ENCODE measurements at regions not wholly inside any gene's neighbourhood (a gene's known extent, or its start where the extent isn't known, plus 50 kb on each side); places are given as distances from the start of the nearest gene placed in this dataset.
A peak's percentile ranks its signal among the peaks of the same experiment; 100 is the strongest.

DNA sequence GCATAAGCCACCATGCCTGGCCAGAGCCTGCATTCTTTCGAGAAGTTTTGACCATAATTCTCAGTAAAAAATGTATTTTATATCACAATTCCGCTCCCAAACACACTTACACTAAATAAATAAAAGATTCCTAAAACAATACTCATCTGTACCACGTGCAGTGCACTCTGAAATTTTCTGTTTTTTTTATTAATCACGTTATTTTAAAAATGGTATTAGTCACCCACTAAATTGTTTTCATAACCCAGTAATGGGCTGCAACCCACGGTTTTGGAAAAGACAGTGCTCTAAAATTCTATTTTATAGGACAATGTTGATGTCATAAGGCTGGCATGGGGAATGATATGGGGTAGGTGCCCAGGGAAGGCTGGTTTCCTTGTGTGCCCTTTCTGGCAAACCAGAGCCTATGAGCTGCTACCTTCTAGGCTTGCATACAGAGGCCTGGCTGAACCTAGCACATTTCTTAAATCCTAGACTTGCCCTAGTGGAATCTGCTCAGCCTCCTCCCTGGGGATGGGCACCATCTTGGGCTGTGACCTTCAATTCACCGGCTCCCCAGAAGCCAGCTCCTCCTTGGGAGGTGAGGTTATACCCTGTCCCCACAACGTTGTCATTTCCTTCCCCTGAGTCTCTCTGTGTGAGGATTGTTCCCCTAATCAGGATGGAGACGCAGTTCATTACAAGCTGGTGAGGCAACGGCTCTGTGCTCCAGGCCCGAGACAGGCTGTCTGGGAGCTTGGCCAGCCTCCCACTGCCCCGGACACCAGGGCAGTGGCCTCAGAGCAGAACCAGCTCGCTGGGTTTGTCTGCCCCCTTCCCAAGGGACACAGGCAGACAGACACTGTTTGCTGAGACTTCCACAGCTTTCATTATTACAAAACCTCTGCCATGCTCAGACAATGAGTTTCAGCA is 116.5 kb upstream of the NAV2 start:
- peak; percentile 81 to 88 for DNase-seq (ENCODE audit: low read depth in 2 of 2)

DNA sequence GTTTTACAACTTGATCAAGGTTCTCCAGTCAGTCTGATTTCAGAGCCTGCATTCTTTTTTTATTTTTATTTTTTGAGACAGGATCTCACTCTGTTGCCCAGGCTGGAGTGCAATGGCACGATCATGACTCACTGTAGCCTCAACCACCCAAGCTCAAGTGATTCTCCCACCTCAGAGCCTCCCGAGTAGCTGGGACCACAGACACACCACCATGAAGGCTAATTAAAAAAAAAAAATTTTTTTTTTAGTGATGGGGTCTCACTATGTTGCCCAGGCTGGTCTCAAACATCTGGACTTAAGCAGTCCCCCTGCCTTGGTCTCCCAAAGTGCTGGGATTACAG is 117.2 kb upstream of the NAV2 start:
- DNase-seq (ENCODE audit: low read depth in 2 of 2): no peak

GRCh38 chr11:19594326-19594725 is 118.3 kb upstream of the NAV2 start:
- no peak for DNase-seq (ENCODE audit: low read depth in 2 of 2)

DNA sequence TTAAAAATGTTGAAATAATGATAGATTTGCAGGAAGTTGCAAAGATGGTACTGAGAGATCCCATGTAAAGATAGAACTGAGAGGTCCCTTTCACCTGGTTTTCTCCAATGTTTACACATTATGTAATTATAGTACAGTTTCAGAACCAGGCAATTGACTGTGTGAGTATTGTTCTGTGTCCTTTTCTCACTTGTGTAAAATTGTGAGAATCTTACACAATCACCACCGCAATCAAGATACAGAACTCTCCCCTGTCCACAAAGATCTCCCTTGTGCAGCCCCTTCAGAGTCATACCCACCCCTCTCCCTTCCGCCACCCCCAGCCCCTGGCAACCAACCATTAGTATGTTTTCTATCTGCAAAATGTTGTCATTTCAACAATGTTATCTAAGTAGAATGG is 119.8 kb upstream of the NAV2 start:
- no peak for DNase-seq (ENCODE audit: low read depth in 2 of 2)

- no peak for DNase-seq (ENCODE audit: low read depth in 2 of 2)
These were observed 122.9 kb upstream of the NAV2 start for GRCh38 chr11:19589567-19590260.

DNA sequence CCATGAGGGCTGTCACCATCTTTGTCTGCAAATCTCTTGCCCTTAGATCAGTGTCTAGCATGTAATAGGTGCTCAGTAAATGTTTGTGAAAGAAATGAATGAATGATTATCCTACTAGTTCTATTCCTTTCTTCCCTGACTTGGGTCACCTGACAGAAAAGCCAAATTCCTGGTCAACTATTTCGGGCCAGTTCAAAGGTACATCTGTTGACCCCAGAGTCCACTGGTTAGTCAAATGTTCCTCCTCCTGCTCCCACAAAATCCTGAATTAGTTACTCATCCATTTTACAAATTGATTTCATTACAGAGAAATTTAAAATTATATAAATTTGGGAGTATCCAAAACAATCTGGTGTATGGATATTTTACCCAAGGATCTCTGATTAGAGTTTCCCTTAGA is 124.7 kb upstream of the NAV2 start:
- DNase-seq (ENCODE audit: low read depth in 2 of 2): no peak

GRCh38 chr11:19580646-19581045 is 132.0 kb upstream of the NAV2 start:
- peak; percentile 65 to 70 for DNase-seq (ENCODE audit: low read depth in 2 of 2)

DNA sequence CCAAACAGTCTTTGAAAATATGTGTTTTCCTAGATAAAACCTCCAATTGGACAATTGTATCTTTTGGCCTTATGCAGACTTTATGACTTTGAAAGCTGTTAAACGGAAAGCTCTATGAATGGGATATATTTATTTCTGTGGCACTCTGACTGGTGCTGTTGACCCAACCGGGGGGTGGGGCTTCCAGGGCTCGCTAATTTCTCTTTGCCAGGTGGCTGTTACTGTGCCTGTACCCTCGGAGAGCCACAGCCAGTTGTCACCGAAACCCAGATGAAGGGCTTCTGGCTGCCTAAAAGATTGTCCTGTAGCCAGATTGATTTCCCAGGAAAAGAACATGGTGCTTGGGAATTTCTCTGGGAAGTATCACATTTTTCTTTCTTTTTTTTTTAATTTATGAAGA is 132.7 kb upstream of the NAV2 start:
- no peak for DNase-seq (ENCODE audit: low read depth in 2 of 2)

DNA sequence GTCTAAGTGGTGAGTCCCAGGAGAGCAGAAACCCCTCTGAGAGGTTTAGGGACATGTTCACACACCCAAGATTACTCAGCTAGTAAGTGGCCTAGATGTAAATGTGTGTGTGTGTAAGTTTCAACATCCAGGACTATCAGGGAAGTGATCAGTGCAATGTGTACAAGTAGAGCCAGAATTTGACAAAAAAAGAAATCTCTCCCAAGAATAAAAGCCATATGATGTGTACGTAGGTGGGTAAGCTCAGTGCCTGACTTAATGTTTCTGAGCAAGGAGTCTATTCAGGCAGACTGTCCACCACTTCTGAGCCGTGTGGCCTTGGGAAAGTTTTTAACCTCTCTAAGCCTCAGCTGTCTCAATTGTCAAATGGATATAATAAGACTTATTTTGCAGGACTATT is 133.8 kb upstream of the NAV2 start:
- no peak for DNase-seq (ENCODE audit: low read depth in 2 of 2)

DNA sequence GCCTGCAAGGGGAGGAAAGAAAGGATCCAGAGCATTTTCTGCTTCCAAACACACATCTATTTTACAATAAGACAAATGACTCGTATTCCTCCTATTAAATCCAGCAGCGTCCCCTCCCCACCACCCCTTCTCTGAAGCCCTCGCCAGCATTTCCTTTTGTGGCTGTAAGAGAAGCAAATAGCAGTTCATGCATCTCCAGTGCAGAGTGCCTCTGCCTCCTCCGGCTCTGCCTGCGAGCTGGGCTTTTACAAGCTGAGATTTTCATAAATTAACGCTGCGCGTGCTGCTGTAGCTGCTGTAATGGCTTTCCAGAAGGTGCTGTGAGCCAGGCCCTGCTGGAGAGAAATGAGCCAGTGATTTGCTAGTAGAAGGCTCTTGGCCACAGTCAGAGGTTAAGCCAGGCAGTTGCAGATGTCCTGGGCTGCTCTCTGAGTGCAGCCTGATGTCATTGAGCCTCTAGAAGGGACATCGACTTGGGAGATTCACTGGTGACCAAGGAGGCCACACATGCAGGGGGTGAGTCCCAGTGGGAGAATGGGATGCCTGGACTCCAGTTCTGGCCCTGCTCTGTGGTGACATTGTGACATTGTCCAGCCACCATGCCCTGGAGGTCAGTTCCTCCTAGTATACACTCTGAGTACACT is 134.5 kb upstream of the NAV2 start:
- DNase-seq (ENCODE audit: low read depth in 2 of 2): peak; percentile 89

GRCh38 chr11:19577391-19577975 is 135.2 kb upstream of the NAV2 start:
- no peak for DNase-seq (ENCODE audit: low read depth in 2 of 2)

- no peak for DNase-seq (ENCODE audit: low read depth in 2 of 2)
These were observed 135.7 kb upstream of the NAV2 start for GRCh38 chr11:19576903-19577302.

DNA sequence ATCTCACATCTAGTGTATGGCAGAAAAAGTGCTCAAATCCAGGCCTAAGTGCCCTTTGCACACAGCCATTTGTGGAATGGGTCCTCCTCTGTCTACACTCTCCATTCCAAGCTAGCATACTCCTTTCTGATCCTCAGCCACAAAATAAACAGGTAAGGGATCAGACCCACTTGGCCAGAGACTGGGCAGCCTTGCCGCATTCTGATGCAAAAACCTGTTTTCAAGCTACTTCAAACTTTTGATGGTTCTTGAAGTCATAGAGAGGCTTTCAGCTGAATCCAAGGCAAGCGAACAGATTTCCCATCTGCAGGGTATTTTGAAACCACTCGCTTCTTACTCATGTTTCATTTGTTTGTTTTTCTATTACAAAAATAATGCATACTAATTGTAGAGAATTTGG is 136.6 kb upstream of the NAV2 start:
- DNase-seq (ENCODE audit: low read depth in 2 of 2): no peak

- DNase-seq (ENCODE audit: low read depth in 2 of 2): no peak
These were observed 137.7 kb upstream of the NAV2 start for GRCh38 chr11:19574916-19575315.

- no peak for DNase-seq (ENCODE audit: low read depth in 2 of 2)
These were observed 139.0 kb upstream of the NAV2 start for GRCh38 chr11:19573666-19574065.

- no peak for DNase-seq (ENCODE audit: low read depth in 2 of 2)
These were observed 140.7 kb upstream of the NAV2 start for GRCh38 chr11:19571906-19572305.

- DNase-seq (ENCODE audit: low read depth in 2 of 2): no peak
These were observed 141.7 kb upstream of the NAV2 start for GRCh38 chr11:19570889-19571288.

- DNase-seq (ENCODE audit: low read depth in 2 of 2): no peak
These were observed 144.6 kb upstream of the NAV2 start for GRCh38 chr11:19567996-19568395.

DNA sequence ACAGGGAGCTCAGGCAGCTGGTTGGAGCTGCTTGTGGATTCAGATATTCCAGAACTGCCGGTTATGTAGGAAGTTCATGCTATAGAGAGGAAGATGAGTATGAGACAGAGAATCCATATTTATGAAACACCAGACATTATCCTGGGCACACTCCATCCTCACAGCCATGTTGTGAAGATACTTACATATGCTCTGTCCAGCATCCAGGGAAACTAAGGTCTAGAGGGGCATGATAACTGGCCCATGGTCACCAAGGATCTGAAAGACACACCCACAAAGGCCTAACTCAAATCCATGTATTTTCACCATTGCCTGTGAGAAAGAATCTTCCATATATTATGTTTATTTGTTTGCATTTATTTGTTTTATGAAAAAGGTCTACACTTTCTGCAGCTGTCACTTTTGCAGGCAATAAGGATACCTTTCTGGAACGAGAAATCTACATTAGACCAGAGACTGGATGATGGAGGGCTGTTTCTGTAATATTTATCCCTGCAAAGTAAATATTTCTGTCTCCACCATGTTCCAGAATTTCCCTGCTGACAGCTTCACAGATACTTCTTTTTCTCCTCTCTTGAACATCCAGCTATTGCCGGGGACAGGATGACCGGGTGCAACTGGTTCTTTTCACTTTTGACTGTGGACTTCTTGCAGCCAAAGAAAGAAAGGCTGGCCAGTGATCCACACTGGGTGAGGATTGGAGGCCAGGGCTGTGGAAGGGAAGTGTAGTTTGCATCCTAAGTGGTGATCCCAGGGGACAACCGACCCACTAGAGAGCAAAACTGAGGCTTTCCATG is 145.9 kb upstream of the NAV2 start:
- DNase-seq (ENCODE audit: low read depth in 2 of 2): no peak

DNA sequence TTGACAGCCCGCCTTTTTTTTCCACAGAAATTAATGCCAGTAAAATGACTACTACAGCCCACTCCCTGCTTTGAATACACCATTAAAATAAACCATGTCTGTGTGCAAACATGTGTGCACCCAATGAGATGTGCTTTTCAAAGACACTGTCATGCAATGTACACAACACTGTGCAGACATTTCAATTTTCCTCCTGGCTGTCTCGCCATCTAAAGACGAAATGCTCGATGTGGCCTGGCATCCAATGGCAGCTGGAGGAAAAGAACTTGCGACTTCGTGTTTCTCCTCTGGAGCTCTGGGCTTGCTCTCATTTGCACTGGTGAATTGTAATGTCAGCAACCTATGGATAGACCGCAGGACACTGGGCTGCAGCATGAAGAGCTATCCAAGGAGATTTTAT is 147.0 kb upstream of the NAV2 start:
- DNase-seq (ENCODE audit: low read depth in 2 of 2): no peak

DNA sequence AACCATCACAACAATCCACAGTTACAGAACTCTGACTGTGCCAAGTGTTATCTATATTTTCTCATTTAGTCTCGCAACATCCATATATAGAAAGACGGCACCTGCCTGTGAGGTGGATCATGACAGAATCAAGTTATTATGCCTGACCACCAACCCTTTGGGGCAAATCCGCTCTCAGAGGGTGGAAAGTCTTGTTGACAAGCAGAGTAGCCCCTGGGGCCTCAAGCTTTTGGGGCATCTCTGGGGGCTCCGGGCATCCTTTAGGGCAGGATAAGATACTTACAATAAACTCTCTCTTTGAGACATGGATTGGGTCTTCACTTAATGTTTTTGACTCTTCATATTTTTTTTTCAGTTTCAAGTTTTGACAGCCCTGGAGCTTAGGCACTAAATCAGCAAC is 150.5 kb upstream of the NAV2 start:
- no peak for DNase-seq (ENCODE audit: low read depth in 2 of 2)

GRCh38 chr11:19561011-19561410 is 151.6 kb upstream of the NAV2 start:
- no peak for DNase-seq (ENCODE audit: low read depth in 2 of 2)
